ENCODE measurements at regions not wholly inside any gene's neighbourhood (a gene's known extent, or its start where the extent isn't known, plus 50 kb on each side); places are given as distances from the start of the nearest gene placed in this dataset.

DNA sequence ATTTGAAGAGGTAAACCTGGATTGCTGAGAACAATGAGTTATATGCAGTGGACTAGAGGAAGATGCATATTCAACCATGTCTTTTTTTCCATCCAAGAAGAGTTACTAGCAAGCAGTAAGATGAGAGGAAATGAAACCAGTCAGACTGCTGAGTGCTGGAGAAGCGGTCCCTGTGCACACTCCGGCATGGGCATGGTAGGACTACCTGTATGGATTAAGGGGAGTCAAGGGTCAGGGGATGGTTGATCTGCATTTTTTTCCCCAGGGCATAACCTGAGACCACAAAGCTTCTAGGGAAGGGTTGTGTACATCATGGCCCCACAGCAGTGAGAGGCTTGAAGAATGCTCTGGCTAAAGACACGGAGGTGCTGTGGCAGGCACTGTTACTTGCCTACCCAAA, 76.6 kb upstream of the ZNF169 start:
- TF ChIP-seq CTCF (IDR thresholded peaks at IDR 0.05; ENCODE audit: poor library complexity, severe bottlenecking) (no peak), EZH2 (IDR thresholded peaks at IDR 0.05; ENCODE audit: borderline replicate concordance, insufficient read depth, low read length, poor library complexity, severe bottlenecking) (no peak)
